Astrocyte (in vitro differentiated cells and primary cell): ENCODE measurements at regions not wholly inside any gene's neighbourhood (a gene's known extent, or its start where the extent isn't known, plus 50 kb on each side); places are given as distances from the start of the nearest gene placed in this dataset.

ENCODE experiments used
- CTCF ChIP-seq: IDR thresholded peaks from 2 replicates; pipeline ENCODE4 v1.5.1; 2011; ENCODE audit warnings: low read depth, mild to moderate bottlenecking, inconsistent platforms, low read length, moderate library complexity; ENCODE audit not compliant: insufficient read depth
- EZH2 ChIP-seq: IDR thresholded peaks from 2 replicates; pipeline ENCODE4 v1.6.1; 2012; ENCODE audit warnings: mild to moderate bottlenecking, low read length, inconsistent platforms; ENCODE audit not compliant: insufficient read depth

GRCh38 chr5:39497322-39497721, 72.5 kb upstream of the DAB2 start:
- TF ChIP-seq EZH2 (no peak), CTCF (no peak)
